Activated T-helper 2 cell treated with anti-CD3 and anti-CD28 coated beads, Interferon-gamma antibody, Interleukin-2, Interleukin-4, amounts not matched to agents 10 μg/mL and 5 μg/mL and 100 μg/mL, durations not matched to agents 14 hours and 24 hours and 36 hours (primary cell): ENCODE measurements at regions not wholly inside any gene's neighbourhood (a gene's known extent, or its start where the extent isn't known, plus 50 kb on each side); places are given as distances from the start of the nearest gene placed in this dataset.

Source experiments
- DNase-seq: peaks from one replicate; pipeline ENCODE4 v3.0.0; 2021; ENCODE audit warnings: low spot score
- H3K27ac Mint-ChIP-seq: one replicate; pipeline ENCODE4 v1.8.0; 2021; ENCODE audit warnings: mixed read lengths
- H3K27me3 Mint-ChIP-seq: one replicate; pipeline ENCODE4 v1.8.0; 2021; ENCODE audit warnings: low read depth, mixed read lengths
- H3K36me3 Mint-ChIP-seq: one replicate; pipeline ENCODE4 v1.8.0; 2021; ENCODE audit warnings: low read depth, mixed read lengths
- H3K4me1 Mint-ChIP-seq: one replicate; pipeline ENCODE4 v1.8.0; 2021; ENCODE audit warnings: low read depth, mixed read lengths
- H3K4me3 Mint-ChIP-seq: one replicate; pipeline ENCODE4 v1.8.0; 2021; ENCODE audit warnings: low read depth, mild to moderate bottlenecking, moderate library complexity, mixed read lengths
- H3K9me3 Mint-ChIP-seq: one replicate; pipeline ENCODE4 v1.8.0; 2021; ENCODE audit warnings: mixed read lengths
- intact Hi-C: fragments of 100-400 bp; cut with micrococcal nuclease; formaldehyde crosslinking; loops from one replicate; pipeline ENCODE4 v1.15.1; 2023

DNA sequence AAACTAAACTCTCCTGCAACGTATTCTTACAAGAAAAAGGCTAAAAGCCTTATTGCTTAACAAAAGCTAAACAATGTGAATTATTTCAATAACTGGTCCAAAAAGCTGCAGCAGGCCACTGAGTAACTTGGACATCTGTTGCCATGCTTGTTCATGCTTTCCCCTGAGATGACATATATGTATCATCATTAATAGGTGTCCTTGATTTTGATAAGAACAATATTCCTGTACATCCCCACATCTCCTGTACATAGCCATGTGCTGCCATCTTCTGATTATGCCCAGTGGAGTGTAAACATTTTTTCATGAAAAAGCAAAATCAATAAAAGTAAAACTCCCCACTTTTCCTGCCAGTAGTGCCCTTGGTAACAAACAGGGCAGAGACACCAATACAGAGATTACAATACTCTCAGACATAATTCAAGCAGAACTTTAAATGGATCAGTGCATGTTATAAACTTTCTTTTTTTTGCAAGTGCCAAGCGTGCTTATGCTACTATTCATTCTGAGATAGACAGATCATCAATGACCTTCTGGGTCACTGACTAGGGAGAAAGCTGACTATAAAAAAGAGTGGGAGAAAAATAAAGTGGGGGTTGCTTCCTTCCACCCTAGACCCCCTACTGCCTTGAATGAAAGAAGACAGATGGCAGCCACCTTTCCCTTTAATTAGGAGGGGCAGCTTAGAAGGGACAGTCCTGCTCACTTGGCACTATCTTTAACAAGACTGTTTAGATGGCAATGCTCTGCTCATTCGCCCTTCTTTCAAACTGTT, 205.5 kb upstream of the KLF14 start:
- intact Hi-C loops: loop anchor here (1.0 kb wide), 2 partner anchors 9 kb away; no protein-coding TSS in a partner anchor

GRCh38 chr7:130940326-130940725, 206.3 kb upstream of the KLF14 start:
- no peaks in the 10 kb centered on the region for H3K27me3 Mint-ChIP-seq
- peak overlapping the region; percentile 66 for H3K4me3 Mint-ChIP-seq
- peaks cover 83% of the 10 kb centered on the region for H3K4me1 Mint-ChIP-seq
- no peaks in the 10 kb centered on the region for H3K9me3 Mint-ChIP-seq
- peaks cover 91% of the 10 kb centered on the region for H3K36me3 Mint-ChIP-seq
- no peak for DNase-seq
- intact Hi-C loops: loop anchor here (1.0 kb wide), 1 partner anchor 8 kb away; no protein-coding TSS in a partner anchor
- peak overlapping the region; percentile 86 for H3K27ac Mint-ChIP-seq

More for the DNA sequence above, 205.5 kb upstream of the KLF14 start:
- peaks cover 91% of the 10 kb centered on the region for H3K36me3 Mint-ChIP-seq
- no peaks in the 10 kb centered on the region for H3K27me3 Mint-ChIP-seq
- DNase-seq: no peak
- H3K9me3 Mint-ChIP-seq: no peaks in the 10 kb centered on the region
- peaks cover 79% of the 10 kb centered on the region for H3K4me1 Mint-ChIP-seq
- H3K4me3 Mint-ChIP-seq: peak overlapping the region; percentile 23
- peak overlapping the region; percentile 81 for H3K27ac Mint-ChIP-seq

- intact Hi-C loops: loop anchor here (1.0 kb wide), 1 partner anchor 7 kb away; no protein-coding TSS in a partner anchor
- H3K9me3 Mint-ChIP-seq: no peaks in the 10 kb centered on the region
- H3K27ac Mint-ChIP-seq: peak overlapping the region; percentile 70
- no peak for DNase-seq
- peaks cover 91% of the 10 kb centered on the region for H3K36me3 Mint-ChIP-seq
- H3K4me1 Mint-ChIP-seq: peaks cover 83% of the 10 kb centered on the region
- peak overlapping the region; percentile 68 for H3K4me3 Mint-ChIP-seq
- H3K27me3 Mint-ChIP-seq: no peaks in the 10 kb centered on the region
Measured at GRCh38 chr7:130940907-130941306, 206.9 kb upstream of the KLF14 start.

DNA sequence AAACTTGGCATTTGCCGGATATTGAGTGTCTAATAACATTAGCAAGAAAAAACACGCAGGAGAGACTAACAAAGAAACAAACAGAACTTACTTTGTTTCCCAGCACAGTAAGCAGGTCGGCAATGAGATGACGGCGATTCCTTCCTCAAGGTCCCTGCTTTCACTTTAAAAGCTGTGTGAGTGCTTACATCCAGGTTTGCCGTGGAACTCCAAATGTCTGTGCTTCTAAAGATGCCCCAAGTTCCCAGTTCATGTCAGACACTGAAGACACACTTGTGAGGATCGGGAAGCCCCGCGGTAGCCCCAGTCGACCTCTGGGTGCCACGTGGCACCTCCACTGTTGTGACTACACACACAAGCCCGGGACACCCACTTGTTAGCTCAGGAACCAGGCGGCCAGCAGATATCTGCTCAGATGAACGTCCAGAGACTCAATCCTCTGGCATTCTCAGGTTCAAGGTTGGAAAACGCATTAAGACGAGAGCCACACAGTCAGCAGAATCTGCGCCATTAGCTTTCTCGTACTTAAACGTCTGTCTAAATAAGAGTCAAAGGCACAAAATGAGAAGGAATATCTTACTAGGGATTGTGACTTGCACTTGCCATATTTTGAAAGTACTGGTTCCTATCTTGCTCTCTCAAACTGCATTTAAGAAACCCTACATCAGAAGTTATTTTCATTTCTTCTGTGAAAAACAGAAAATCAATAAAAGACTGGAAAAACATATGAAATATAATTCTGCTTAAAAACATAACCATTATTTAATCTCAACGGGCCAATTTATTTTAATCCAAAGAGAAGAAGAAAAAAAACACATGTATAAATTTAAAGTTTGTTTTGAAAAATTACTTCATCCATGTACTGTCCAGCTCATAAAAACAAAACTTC, 207.6 kb upstream of the KLF14 start:
- Mint-ChIP-seq H3K4me1 (peaks cover 84% of the 10 kb centered on the region), H3K9me3 (no peaks in the 10 kb centered on the region), H3K36me3 (peaks cover 91% of the 10 kb centered on the region), H3K27ac (peak overlapping the region; percentile 70), H3K4me3 (peak overlapping the region; percentile 68), H3K27me3 (no peaks in the 10 kb centered on the region)
- intact Hi-C loops: no loop called here
- DNase-seq: no peak

DNA sequence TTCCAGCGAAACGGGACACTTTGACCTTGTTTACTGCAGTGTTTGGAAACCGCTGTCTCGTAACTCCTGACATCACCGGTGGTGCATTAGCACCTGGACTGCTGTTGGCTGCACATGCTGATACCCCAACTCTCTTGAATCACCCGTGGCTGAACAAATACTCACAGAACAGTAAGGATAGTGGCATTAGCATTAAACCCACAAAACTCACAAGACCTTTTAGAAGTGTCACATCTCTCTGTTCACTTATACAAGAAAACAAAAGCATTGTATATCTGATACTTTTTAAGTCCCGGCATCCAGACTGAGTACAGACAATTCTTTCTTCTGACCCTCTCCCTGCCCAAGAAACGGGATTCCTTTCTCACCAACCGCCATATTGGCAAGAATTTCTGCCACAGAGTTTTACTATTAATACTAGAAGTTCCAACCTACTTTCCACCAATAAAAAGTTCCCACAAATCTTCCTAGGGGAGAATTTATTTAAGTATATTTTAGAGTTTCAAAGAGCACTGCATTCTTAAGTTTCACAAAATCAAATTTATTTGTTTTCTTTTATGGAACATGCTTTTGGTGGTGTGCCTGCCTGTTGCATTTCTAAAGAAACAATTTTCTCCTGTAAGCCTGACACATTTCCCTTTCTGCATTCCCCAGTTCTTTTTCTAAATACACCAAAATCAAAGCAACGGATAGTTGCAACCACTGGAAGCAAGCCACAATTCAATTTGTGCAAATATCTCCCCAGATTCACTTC, 208.4 kb upstream of the KLF14 start:
- Mint-ChIP-seq H3K27me3 (no peaks in the 10 kb centered on the region), H3K27ac (peak overlapping the region; percentile 70), H3K4me1 (peaks cover 80% of the 10 kb centered on the region), H3K36me3 (peaks cover 89% of the 10 kb centered on the region), H3K4me3 (peak overlapping the region; percentile 68), H3K9me3 (no peaks in the 10 kb centered on the region)
- intact Hi-C loops: no loop called here
- no peak for DNase-seq

DNA sequence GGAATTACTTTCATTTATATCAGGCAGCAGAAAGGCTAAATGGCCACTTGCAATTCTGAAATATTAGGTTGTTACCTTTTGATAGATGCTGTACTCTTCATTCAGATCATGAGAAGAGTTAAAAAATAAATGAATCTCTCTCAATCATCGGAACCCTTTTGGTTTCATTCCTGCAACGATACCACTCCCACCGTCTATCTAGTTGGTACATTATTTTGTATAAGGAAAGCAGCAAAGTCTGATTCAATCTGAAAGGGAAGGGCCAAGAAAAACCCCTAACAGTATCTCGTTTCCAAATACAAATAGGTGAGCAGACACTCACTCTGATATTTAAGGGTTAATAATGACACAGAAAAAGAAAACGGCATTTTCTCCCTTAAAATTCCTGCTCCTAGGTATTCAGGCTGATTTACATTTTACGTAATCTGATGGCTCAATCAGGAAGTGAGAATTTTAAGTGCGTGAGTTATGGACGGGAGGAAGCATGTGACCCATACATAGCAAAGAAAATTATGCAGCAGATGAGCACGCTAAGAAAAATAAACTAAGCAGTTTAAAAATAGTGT, 209.4 kb upstream of the KLF14 start:
- H3K36me3 Mint-ChIP-seq: peaks cover 94% of the 10 kb centered on the region
- peak overlapping the region; percentile 70 for H3K27ac Mint-ChIP-seq
- no peak for DNase-seq
- no peaks in the 10 kb centered on the region for H3K9me3 Mint-ChIP-seq
- intact Hi-C loops: loop anchor here (1.0 kb wide), 1 partner anchor 30 kb away; no protein-coding TSS in a partner anchor
- H3K4me3 Mint-ChIP-seq: peak overlapping the region; percentile 68
- H3K27me3 Mint-ChIP-seq: no peaks in the 10 kb centered on the region
- H3K4me1 Mint-ChIP-seq: peaks cover 85% of the 10 kb centered on the region

GRCh38 chr7:130943981-130944380, 210.0 kb upstream of the KLF14 start:
- Mint-ChIP-seq H3K27ac (peak overlapping the region; percentile 70), H3K4me3 (peak overlapping the region; percentile 68), H3K27me3 (no peaks in the 10 kb centered on the region), H3K9me3 (no peaks in the 10 kb centered on the region), H3K36me3 (peaks cover 89% of the 10 kb centered on the region), H3K4me1 (peaks cover 85% of the 10 kb centered on the region)
- intact Hi-C loops: loop anchor here (1.0 kb wide), 1 partner anchor 31 kb away; no protein-coding TSS in a partner anchor
- DNase-seq: no peak

DNA sequence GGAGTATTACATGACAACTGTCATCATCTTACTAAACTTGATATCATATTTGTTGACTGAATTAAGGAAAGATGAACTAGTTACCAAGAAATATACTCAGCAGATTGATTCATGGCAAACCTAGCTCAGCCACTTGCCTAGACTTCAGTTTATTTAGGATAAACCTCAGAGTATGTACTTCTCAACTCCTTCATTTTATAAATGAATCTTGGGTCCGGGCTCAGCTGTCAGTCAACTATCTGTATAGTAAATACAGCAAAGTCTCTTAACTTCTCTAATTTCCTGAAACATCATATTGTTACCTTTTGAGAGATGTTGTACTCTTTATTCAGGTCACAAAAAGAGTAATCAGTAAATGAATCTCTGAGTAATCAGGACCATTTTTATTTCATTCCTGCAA, 211.0 kb upstream of the KLF14 start:
- no peaks in the 10 kb centered on the region for H3K9me3 Mint-ChIP-seq
- peaks cover 80% of the 10 kb centered on the region for H3K36me3 Mint-ChIP-seq
- no peak for DNase-seq
- H3K27me3 Mint-ChIP-seq: no peaks in the 10 kb centered on the region
- H3K27ac Mint-ChIP-seq: peak overlapping the region; percentile 58
- no peak overlapping the region for H3K4me3 Mint-ChIP-seq
- intact Hi-C loops: no loop called here
- peaks cover 76% of the 10 kb centered on the region for H3K4me1 Mint-ChIP-seq

GRCh38 chr7:130945411-130945811, 211.4 kb upstream of the KLF14 start:
- Mint-ChIP-seq H3K4me1 (peaks cover 71% of the 10 kb centered on the region), H3K9me3 (no peaks in the 10 kb centered on the region), H3K27me3 (no peaks in the 10 kb centered on the region), H3K4me3 (peak overlapping the region; percentile 44), H3K27ac (peak overlapping the region; percentile 81), H3K36me3 (peaks cover 76% of the 10 kb centered on the region)
- no peak for DNase-seq
- intact Hi-C loops: no loop called here

DNA sequence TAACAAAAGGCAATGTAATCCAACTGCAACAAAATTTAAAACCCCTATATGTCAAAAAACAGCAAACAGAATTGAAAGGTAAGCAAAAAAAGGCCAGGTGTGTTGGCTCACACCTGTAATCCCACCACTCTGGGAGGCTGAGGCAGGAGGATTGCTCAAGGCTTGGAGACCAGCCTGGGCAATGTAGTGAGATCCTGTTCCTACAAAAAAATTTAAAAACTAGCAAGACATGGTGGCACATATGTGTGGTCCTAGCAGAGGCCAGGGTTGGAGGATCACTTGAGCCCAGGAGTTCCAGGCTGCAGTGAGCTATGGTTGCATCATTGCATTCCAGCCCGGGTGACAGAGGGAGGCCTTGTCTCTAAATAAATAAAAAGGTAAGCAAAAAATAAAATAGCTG, 212.1 kb upstream of the KLF14 start:
- no peak for DNase-seq
- H3K4me3 Mint-ChIP-seq: no peak overlapping the region
- H3K4me1 Mint-ChIP-seq: peaks cover 65% of the 10 kb centered on the region
- peaks cover 69% of the 10 kb centered on the region for H3K36me3 Mint-ChIP-seq
- peak overlapping the region; percentile 81 for H3K27ac Mint-ChIP-seq
- no peaks in the 10 kb centered on the region for H3K9me3 Mint-ChIP-seq
- H3K27me3 Mint-ChIP-seq: no peaks in the 10 kb centered on the region
- intact Hi-C loops: no loop called here

- H3K27me3 Mint-ChIP-seq: no peaks in the 10 kb centered on the region
- peaks cover 56% of the 10 kb centered on the region for H3K36me3 Mint-ChIP-seq
- H3K9me3 Mint-ChIP-seq: no peaks in the 10 kb centered on the region
- H3K4me1 Mint-ChIP-seq: peaks cover 52% of the 10 kb centered on the region
- intact Hi-C loops: loop anchor here (1.0 kb wide), 4 partner anchors 8 to 35 kb away; no protein-coding TSS in a partner anchor
- peak overlapping the region; percentile 69 for H3K4me3 Mint-ChIP-seq
- no peak for DNase-seq
- peak overlapping the region; percentile 88 for H3K27ac Mint-ChIP-seq
Measured at GRCh38 chr7:130947792-130948580, 214.0 kb upstream of the KLF14 start.
